HepG2 (cell line): ENCODE measurements at regions not wholly inside any gene's neighbourhood (a gene's known extent, or its start where the extent isn't known, plus 50 kb on each side); places are given as distances from the start of the nearest gene placed in this dataset.

Experiments used
- CCDC6 ChIP-seq: sonication (generic); formaldehyde crosslinking; IDR thresholded peaks from 2 replicates; pipeline ENCODE4 v1.8.1; 2022; ENCODE audit warnings: mild to moderate bottlenecking, missing genetic modification reagents, moderate library complexity
- GABPA ChIP-seq, 2 experiments: IDR thresholded peaks; 2 replicates each; pipeline ENCODE4 v1.6.1; 2011 to 2016; ENCODE audit warnings: low read depth in 2 of 2, low read length in 1 of 2, missing biosample characterization in 1 of 2, missing genetic modification characterization in 1 of 2
- NRL ChIP-seq: sonication (generic); formaldehyde crosslinking; IDR thresholded peaks from 2 replicates; pipeline ENCODE4 v1.5.0; 2020; ENCODE audit warnings: missing genetic modification reagents, mild to moderate bottlenecking, moderate library complexity, borderline replicate concordance
- ZNF317 ChIP-seq: sonication (generic); formaldehyde crosslinking; IDR thresholded peaks from 2 replicates; pipeline ENCODE4 v1.5.0; 2020; ENCODE audit warnings: mild to moderate bottlenecking, missing genetic modification reagents
- ZNF607 ChIP-seq: sonication (generic); formaldehyde crosslinking; IDR thresholded peaks from 2 replicates; pipeline ENCODE4 v1.5.1; 2020; ENCODE audit warnings: missing genetic modification reagents, mild to moderate bottlenecking, borderline replicate concordance
- ZNF878 ChIP-seq: sonication (generic); formaldehyde crosslinking; IDR thresholded peaks from 2 replicates; pipeline ENCODE4 v1.8.1; 2023; ENCODE audit warnings: mild to moderate bottlenecking, missing genetic modification reagents, moderate library complexity
- TF ChIP-seq, protein P1 (sequence below): sonication (generic); formaldehyde crosslinking; IDR thresholded peaks from 2 replicates; pipeline ENCODE4 v1.4.0; 2020; ENCODE audit warnings: missing genetic modification reagents
- TF ChIP-seq, protein P2 (sequence below): sonication (generic); formaldehyde crosslinking; conservative IDR thresholded peaks from 2 replicates; pipeline ENCODE4 v1.4.0; 2020; ENCODE audit warnings: missing genetic modification reagents

DNA sequence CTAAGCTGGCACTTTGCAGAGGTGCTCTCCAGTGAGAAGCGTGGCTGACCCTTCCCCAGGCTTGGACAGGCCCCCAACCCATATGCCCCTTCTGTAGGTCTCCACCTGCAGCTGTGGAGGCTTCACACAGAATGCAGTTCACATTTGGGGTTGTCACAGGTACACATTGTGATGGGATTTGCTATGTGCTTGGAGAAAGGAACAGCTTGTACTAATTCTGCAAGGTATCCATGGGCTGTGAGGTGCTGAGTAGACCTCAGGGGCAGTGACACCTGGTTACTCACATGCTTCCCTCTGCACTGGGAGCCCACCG lies 188.9 kb downstream of the CXCL12 start (continued):
- TF ChIP-seq NRL (CRISPR knock-in tag) (no peak), ZNF607 (peak; percentile 9; the same call in 1 of the 2 replicates), ZNF878 (0 out of 2 replicates have a peak, but pooled peaks have one; percentile 2), GABPA (IDR thresholded peaks at IDR 0.05; ENCODE audit: low read depth, low read length) (no peak), GABPA (CRISPR knock-in tag; IDR thresholded peaks at IDR 0.05; ENCODE audit: low read depth) (no peak), CCDC6 (CRISPR knock-in tag) (no peak), ZNF317 (CRISPR knock-in tag) (no peak)
- TF ChIP-seq, protein P1, sequence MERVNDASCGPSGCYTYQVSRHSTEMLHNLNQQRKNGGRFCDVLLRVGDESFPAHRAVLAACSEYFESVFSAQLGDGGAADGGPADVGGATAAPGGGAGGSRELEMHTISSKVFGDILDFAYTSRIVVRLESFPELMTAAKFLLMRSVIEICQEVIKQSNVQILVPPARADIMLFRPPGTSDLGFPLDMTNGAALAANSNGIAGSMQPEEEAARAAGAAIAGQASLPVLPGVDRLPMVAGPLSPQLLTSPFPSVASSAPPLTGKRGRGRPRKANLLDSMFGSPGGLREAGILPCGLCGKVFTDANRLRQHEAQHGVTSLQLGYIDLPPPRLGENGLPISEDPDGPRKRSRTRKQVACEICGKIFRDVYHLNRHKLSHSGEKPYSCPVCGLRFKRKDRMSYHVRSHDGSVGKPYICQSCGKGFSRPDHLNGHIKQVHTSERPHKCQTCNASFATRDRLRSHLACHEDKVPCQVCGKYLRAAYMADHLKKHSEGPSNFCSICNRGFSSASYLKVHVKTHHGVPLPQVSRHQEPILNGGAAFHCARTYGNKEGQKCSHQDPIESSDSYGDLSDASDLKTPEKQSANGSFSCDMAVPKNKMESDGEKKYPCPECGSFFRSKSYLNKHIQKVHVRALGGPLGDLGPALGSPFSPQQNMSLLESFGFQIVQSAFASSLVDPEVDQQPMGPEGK: no peak
- TF ChIP-seq, protein P2, sequence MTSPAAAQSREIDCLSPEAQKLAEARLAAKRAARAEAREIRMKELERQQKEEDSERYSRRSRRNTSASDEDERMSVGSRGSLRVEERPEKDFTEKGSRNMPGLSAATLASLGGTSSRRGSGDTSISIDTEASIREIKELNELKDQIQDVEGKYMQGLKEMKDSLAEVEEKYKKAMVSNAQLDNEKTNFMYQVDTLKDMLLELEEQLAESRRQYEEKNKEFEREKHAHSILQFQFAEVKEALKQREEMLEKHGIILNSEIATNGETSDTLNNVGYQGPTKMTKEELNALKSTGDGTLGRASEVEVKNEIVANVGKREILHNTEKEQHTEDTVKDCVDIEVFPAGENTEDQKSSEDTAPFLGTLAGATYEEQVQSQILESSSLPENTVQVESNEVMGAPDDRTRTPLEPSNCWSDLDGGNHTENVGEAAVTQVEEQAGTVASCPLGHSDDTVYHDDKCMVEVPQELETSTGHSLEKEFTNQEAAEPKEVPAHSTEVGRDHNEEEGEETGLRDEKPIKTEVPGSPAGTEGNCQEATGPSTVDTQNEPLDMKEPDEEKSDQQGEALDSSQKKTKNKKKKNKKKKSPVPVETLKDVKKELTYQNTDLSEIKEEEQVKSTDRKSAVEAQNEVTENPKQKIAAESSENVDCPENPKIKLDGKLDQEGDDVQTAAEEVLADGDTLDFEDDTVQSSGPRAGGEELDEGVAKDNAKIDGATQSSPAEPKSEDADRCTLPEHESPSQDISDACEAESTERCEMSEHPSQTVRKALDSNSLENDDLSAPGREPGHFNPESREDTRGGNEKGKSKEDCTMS (CRISPR knock-in tag): no peak
